Left ventricle myocardium superior (tissue), 1 donor: ENCODE measurements at regions not wholly inside any gene's neighbourhood (a gene's known extent, or its start where the extent isn't known, plus 50 kb on each side); places are given as distances from the start of the nearest gene placed in this dataset.
"Not testable (repeated sequence)": the region's sequence is repeated elsewhere in the genome, so short reads cannot be mapped to it uniquely, and the experiment has no call there.

Source experiments
- ATAC-seq: fragments of 200-7000 bp; cut with Tn5 transposase; one replicate; pipeline ENCODE4 v1.9.1; 2020; ENCODE audit warnings: mild to moderate bottlenecking, moderate library complexity
- DNase-seq: peaks from one replicate; pipeline ENCODE4 v3.0.0-alpha.2; 2020
- intact Hi-C: fragments of 100-400 bp; cut with micrococcal nuclease; formaldehyde crosslinking; loops from one replicate; pipeline ENCODE4 v1.11.0; 2022
- donor health status: DM: no; HTN: yes; CAD: no; lungs with severe emphysema.

GRCh38 chr7:19400758-19401254, 255.6 kb upstream of the FERD3L start:
- ATAC-seq (no peak), DNase-seq (no peak)
- intact Hi-C loops, result no loop called here

- intact Hi-C loops, result no loop called here
- ATAC-seq (no peak), DNase-seq (no peak)
These were observed 252.7 kb upstream of the FERD3L start for GRCh38 chr7:19397911-19398310.

- intact Hi-C loops, result no loop called here
- DNase-seq (no peak), ATAC-seq (no peak)
These were observed 247.0 kb upstream of the FERD3L start for GRCh38 chr7:19392246-19392645.

GRCh38 chr7:19390795-19391194, 245.6 kb upstream of the FERD3L start:
- DNase-seq (no peak), ATAC-seq (no peak)
- intact Hi-C loops, result no loop called here

- intact Hi-C loops, result no loop called here
- DNase-seq (no peak), ATAC-seq (no peak)
These were observed 236.1 kb upstream of the FERD3L start for GRCh38 chr7:19381321-19381720.

GRCh38 chr7:19378345-19378714, 233.1 kb upstream of the FERD3L start:
- ATAC-seq (no peak), DNase-seq (no peak)
- intact Hi-C loops, result no loop called here

GRCh38 chr7:19377611-19378344, 232.6 kb upstream of the FERD3L start:
- intact Hi-C loops, result no loop called here
- DNase-seq, result no peak
- no peak for ATAC-seq

GRCh38 chr7:19376538-19376937, 231.3 kb upstream of the FERD3L start:
- ATAC-seq, result no peak
- intact Hi-C loops, result no loop called here
- DNase-seq, result no peak

GRCh38 chr7:19375976-19376375, 230.8 kb upstream of the FERD3L start:
- intact Hi-C loops, result no loop called here
- DNase-seq, result no peak
- no peak for ATAC-seq

GRCh38 chr7:19373334-19373733, 228.1 kb upstream of the FERD3L start:
- intact Hi-C loops, result no loop called here
- DNase-seq (no peak), ATAC-seq (no peak)

- ATAC-seq, result no peak
- no peak for DNase-seq
- intact Hi-C loops, result no loop called here
These were observed 224.6 kb upstream of the FERD3L start for GRCh38 chr7:19369806-19370205.

GRCh38 chr7:19369182-19369581, 224.0 kb upstream of the FERD3L start:
- ATAC-seq, result no peak
- DNase-seq, result no peak
- intact Hi-C loops, result no loop called here

GRCh38 chr7:19368491-19368925, 223.3 kb upstream of the FERD3L start:
- no peak for DNase-seq
- intact Hi-C loops, result no loop called here
- no peak for ATAC-seq

- intact Hi-C loops, result no loop called here
These were observed 219.7 kb upstream of the FERD3L start for GRCh38 chr7:19364950-19365349.

GRCh38 chr7:19362099-19362498, 216.9 kb upstream of the FERD3L start:
- DNase-seq (no peak), ATAC-seq (no peak)
- intact Hi-C loops, result no loop called here

More at GRCh38 chr7:19364950-19365349, 219.7 kb upstream of the FERD3L start:
- DNase-seq, result no peak
- ATAC-seq, result no peak

- ATAC-seq (no peak), DNase-seq (no peak)
- intact Hi-C loops, result no loop called here
These were observed 208.0 kb upstream of the FERD3L start for GRCh38 chr7:19353180-19353579.

- DNase-seq (no peak), ATAC-seq (no peak)
- intact Hi-C loops, result no loop called here
These were observed 207.1 kb upstream of the FERD3L start for GRCh38 chr7:19352305-19352695.

- intact Hi-C loops, result no loop called here
- no peak for DNase-seq
These were observed 206.4 kb upstream of the FERD3L start for GRCh38 chr7:19351341-19352304.

GRCh38 chr7:19339512-19339911, 194.3 kb upstream of the FERD3L start:
- ATAC-seq (no peak), DNase-seq (no peak)
- intact Hi-C loops, result no loop called here

More at GRCh38 chr7:19351341-19352304, 206.4 kb upstream of the FERD3L start:
- no peak for ATAC-seq

GRCh38 chr7:19338512-19338911, 193.3 kb upstream of the FERD3L start:
- ATAC-seq, intact Hi-C loops, DNase-seq: not testable (repeated sequence)
